Naive thymus-derived CD8-positive, alpha-beta T cell (primary cell): ENCODE measurements at regions not wholly inside any gene's neighbourhood (a gene's known extent, or its start where the extent isn't known, plus 50 kb on each side); places are given as distances from the start of the nearest gene placed in this dataset.
A peak's percentile ranks its signal among the peaks of the same experiment; 100 is the strongest.

ENCODE experiments used
- ATAC-seq, 2 donors: fragments of 150-1000 bp; cut with Tn5 transposase in 1 of 2; sonication (Bioruptor Pico), chemical (Tn5 transposase) in 1 of 2; 1 replicate in 1 of 2; 2 replicates in 1 of 2; pipeline ENCODE4 v1.10.0; 2021; ENCODE audit warnings: mild to moderate bottlenecking in 2 of 2, moderate library complexity in 2 of 2
- POLR2A ChIA-PET: fragments of 350-600 bp; sonication (Branson Sonifier 250); formaldehyde crosslinking; loops from one replicate; lab custom pipeline; 2021; ENCODE audit warnings: antibody characterized with exemption; lab: Charles Lee
- DNase-seq, 10 donors: peaks; one replicate each; pipeline versions ENCODE4 v3.0.0 to v3.0.0-alpha.2; 2020 to 2022
- H3K27ac Mint-ChIP-seq, 10 donors: one replicate each; pipeline ENCODE4 v1.8.0; 2020 to 2022; ENCODE audit warnings: mild to moderate bottlenecking in 10 of 10, mixed read lengths in 10 of 10, moderate library complexity in 4 of 10, inconsistent platforms in 1 of 10
- H3K27me3 Mint-ChIP-seq, 5 donors: one replicate each; pipeline ENCODE4 v1.8.0; 2021 to 2022; ENCODE audit warnings: mixed read lengths in 5 of 5
- H3K36me3 Mint-ChIP-seq, 3 donors: one replicate each; pipeline ENCODE4 v1.8.0; 2020 to 2022; ENCODE audit warnings: mixed read lengths in 3 of 3, mild to moderate bottlenecking in 2 of 3, inconsistent platforms in 1 of 3
- H3K4me1 Mint-ChIP-seq, 4 donors: one replicate each; pipeline ENCODE4 v1.8.0; 2021 to 2022; ENCODE audit warnings: mixed read lengths in 4 of 4
- H3K4me3 Mint-ChIP-seq, 10 donors: one replicate each; pipeline ENCODE4 v1.8.0; 2020 to 2022; ENCODE audit warnings: mild to moderate bottlenecking in 10 of 10, mixed read lengths in 10 of 10, moderate library complexity in 6 of 10, inconsistent platforms in 1 of 10
- H3K9me3 Mint-ChIP-seq, 9 donors: one replicate each; pipeline ENCODE4 v1.8.0; 2020 to 2022; ENCODE audit warnings: mixed read lengths in 9 of 9, mild to moderate bottlenecking in 3 of 9, inconsistent platforms in 1 of 9, moderate library complexity in 1 of 9

DNA sequence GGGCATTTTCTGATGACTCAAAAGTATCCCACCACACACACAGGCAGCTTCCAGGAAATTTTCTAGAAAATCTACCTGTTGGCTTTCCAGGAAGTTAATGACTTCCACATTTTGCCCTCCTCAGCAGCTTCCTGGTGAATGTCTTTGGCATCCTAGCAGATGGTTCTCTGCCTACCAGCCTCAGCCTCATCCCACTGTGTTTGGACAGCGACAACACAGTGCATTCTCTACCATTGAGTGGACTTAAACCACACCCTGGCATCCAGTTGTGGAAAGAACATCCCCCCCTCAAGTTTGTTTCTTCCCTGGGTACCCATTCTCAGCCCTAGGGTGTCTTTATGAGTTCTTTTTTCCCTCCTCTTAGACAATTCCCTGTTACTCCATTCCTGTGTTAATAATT is 50.8 kb upstream of the GADL1 start:
- peaks cover 0 to 10% (median 2%) of the 10 kb centered on the region in 9 donors for H3K9me3 Mint-ChIP-seq
- POLR2A ChIA-PET: no interaction called here
- ATAC-seq (no peak), DNase-seq (no peak)
- no peaks in the 10 kb centered on the region for H3K4me1 Mint-ChIP-seq
- H3K4me3 Mint-ChIP-seq: no peak overlapping the region
- H3K27me3 Mint-ChIP-seq: peaks cover 0 to 4% (median 0%) of the 10 kb centered on the region in 5 donors
- H3K27ac Mint-ChIP-seq: peak overlapping the region in 1 of 10 donors; percentile 54
- peaks cover 0 to 7% (median 6%) of the 10 kb centered on the region in 3 donors for H3K36me3 Mint-ChIP-seq

GRCh38 chr3:30948426-30948825 is 54.0 kb upstream of the GADL1 start:
- peaks cover 0 to 3% (median 0%) of the 10 kb centered on the region in 3 donors for H3K36me3 Mint-ChIP-seq

GRCh38 chr3:30951826-30952225 is 57.4 kb upstream of the GADL1 start:
- Mint-ChIP-seq H3K4me1 (no peaks in the 10 kb centered on the region), H3K27ac (no peak overlapping the region), H3K27me3 (peaks cover 0 to 6% (median 2%) of the 10 kb centered on the region in 5 donors), H3K4me3 (no peak overlapping the region), H3K9me3 (peaks cover 0 to 2% (median 0%) of the 10 kb centered on the region in 9 donors), H3K36me3 (no peaks in the 10 kb centered on the region)
- DNase-seq (no peak), ATAC-seq (no peak)
- POLR2A ChIA-PET: no interaction called here

More at GRCh38 chr3:30948426-30948825, 54.0 kb upstream of the GADL1 start:
- POLR2A ChIA-PET: no interaction called here
- Mint-ChIP-seq H3K27ac (no peak overlapping the region), H3K9me3 (peaks cover 0 to 2% (median 0%) of the 10 kb centered on the region in 9 donors), H3K4me1 (no peaks in the 10 kb centered on the region), H3K27me3 (peaks cover 0 to 4% (median 0%) of the 10 kb centered on the region in 5 donors), H3K4me3 (no peak overlapping the region)
- ATAC-seq (no peak), DNase-seq (no peak)

- H3K4me1 Mint-ChIP-seq: no peaks in the 10 kb centered on the region
- POLR2A ChIA-PET: no interaction called here
- no peak for ATAC-seq
- DNase-seq: no peak
- H3K27me3 Mint-ChIP-seq: peaks cover 0 to 4% (median 2%) of the 10 kb centered on the region in 5 donors
- peaks cover 0 to 5% (median 0%) of the 10 kb centered on the region in 9 donors for H3K9me3 Mint-ChIP-seq
- H3K27ac Mint-ChIP-seq: peak overlapping the region in 1 of 10 donors; percentile 20
- H3K4me3 Mint-ChIP-seq: no peak overlapping the region
- H3K36me3 Mint-ChIP-seq: peaks cover 0 to 5% (median 0%) of the 10 kb centered on the region in 3 donors
Observed at GRCh38 chr3:30952786-30953185, 58.3 kb upstream of the GADL1 start.

DNA sequence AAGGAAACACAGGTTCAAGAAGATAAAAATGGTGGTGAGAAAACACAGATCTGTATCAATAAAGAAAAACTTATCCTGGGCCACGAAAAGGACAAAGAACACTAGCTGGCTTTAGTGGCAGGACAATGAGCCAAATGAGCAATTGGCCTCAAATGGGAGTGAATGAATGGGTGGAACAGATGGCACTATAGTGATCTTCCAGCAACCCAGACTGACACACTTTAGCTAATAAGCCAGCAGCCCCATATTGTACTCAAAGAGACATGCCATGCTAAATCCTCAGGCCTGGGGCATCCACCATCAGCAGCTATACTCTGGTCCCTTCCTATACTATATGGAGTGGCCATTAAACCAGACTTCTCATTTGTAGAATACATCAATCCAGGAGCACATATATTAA is 60.0 kb upstream of the GADL1 start:
- Mint-ChIP-seq H3K9me3 (peaks cover 0 to 19% (median 7%) of the 10 kb centered on the region in 9 donors), H3K4me3 (no peak overlapping the region), H3K4me1 (no peaks in the 10 kb centered on the region), H3K27ac (no peak overlapping the region), H3K27me3 (peaks cover 0 to 4% (median 1%) of the 10 kb centered on the region in 5 donors), H3K36me3 (peaks cover 0 to 14% (median 3%) of the 10 kb centered on the region in 3 donors)
- POLR2A ChIA-PET: no interaction called here
- ATAC-seq: no peak
- no peak for DNase-seq

- POLR2A ChIA-PET: no interaction called here
- Mint-ChIP-seq H3K36me3 (peaks cover 0 to 14% (median 3%) of the 10 kb centered on the region in 3 donors), H3K27me3 (peaks cover 0 to 14% (median 4%) of the 10 kb centered on the region in 5 donors), H3K9me3 (peaks cover 0 to 21% (median 7%) of the 10 kb centered on the region in 9 donors), H3K27ac (no peak overlapping the region), H3K4me3 (no peak overlapping the region), H3K4me1 (no peaks in the 10 kb centered on the region)
- no peak for DNase-seq
- no peak for ATAC-seq
Observed at GRCh38 chr3:30962084-30962483, 67.6 kb upstream of the GADL1 start.

- no peak for DNase-seq
- peaks cover 0 to 12% (median 3%) of the 10 kb centered on the region in 3 donors for H3K36me3 Mint-ChIP-seq
- H3K9me3 Mint-ChIP-seq: peaks cover 0 to 19% (median 7%) of the 10 kb centered on the region in 9 donors
- H3K27ac Mint-ChIP-seq: no peak overlapping the region
- H3K4me1 Mint-ChIP-seq: no peaks in the 10 kb centered on the region
- H3K27me3 Mint-ChIP-seq: peaks cover 0 to 14% (median 4%) of the 10 kb centered on the region in 5 donors
- ATAC-seq: no peak
- no peak overlapping the region for H3K4me3 Mint-ChIP-seq
- POLR2A ChIA-PET: no interaction called here
Observed at GRCh38 chr3:30962493-30962892, 68.0 kb upstream of the GADL1 start.

DNA sequence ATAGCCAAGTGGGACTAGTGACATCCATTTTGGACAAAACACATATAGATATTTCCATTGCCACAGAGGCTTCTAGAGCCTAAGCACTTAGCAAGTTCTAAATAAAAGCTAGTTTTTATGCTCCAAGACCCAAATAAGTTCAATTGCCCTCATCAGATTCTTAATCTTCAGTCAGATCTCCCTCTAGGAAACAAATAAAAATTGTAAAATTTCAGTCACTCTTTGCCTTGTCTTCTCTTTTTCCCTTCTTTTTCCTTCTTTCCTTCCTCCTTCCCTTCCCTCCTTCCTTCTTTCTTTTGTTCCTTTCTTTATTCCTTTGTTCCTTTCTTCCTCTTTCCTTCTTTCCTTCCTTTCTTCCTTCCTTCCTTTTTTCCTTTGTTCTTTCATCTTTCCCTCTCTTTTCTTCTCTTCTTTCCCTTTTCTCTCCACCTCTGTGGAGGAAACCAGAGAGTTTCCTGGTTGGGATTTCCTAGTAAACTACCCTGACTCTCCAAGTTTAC is 68.8 kb upstream of the GADL1 start:
- Mint-ChIP-seq H3K36me3 (peaks cover 0 to 7% (median 2%) of the 10 kb centered on the region in 3 donors), H3K27ac (peak overlapping the region in 2 of 10 donors; percentile 30 to 49), H3K9me3 (peaks cover 0 to 14% (median 5%) of the 10 kb centered on the region in 9 donors), H3K4me3 (no peak overlapping the region), H3K4me1 (no peaks in the 10 kb centered on the region), H3K27me3 (peaks cover 0 to 14% (median 4%) of the 10 kb centered on the region in 5 donors)
- ATAC-seq: no peak
- POLR2A ChIA-PET: no interaction called here
- no peak for DNase-seq

- Mint-ChIP-seq H3K4me3 (no peak overlapping the region), H3K4me1 (no peaks in the 10 kb centered on the region), H3K27ac (no peak overlapping the region), H3K27me3 (peaks cover 0 to 14% (median 4%) of the 10 kb centered on the region in 5 donors), H3K9me3 (peaks cover 0 to under 1% (median 0%) of the 10 kb centered on the region in 9 donors), H3K36me3 (no peaks in the 10 kb centered on the region)
- DNase-seq (no peak), ATAC-seq (no peak)
- POLR2A ChIA-PET: no interaction called here
Observed at GRCh38 chr3:30964612-30965011, 70.2 kb upstream of the GADL1 start.

- ATAC-seq (no peak), DNase-seq (no peak)
- Mint-ChIP-seq H3K36me3 (no peaks in the 10 kb centered on the region), H3K9me3 (no peaks in the 10 kb centered on the region), H3K4me1 (no peaks in the 10 kb centered on the region), H3K27ac (no peak overlapping the region), H3K27me3 (peaks cover 0 to 14% (median 4%) of the 10 kb centered on the region in 5 donors), H3K4me3 (no peak overlapping the region)
- POLR2A ChIA-PET: no interaction called here
Observed at GRCh38 chr3:30966896-30967295, 72.4 kb upstream of the GADL1 start.

DNA sequence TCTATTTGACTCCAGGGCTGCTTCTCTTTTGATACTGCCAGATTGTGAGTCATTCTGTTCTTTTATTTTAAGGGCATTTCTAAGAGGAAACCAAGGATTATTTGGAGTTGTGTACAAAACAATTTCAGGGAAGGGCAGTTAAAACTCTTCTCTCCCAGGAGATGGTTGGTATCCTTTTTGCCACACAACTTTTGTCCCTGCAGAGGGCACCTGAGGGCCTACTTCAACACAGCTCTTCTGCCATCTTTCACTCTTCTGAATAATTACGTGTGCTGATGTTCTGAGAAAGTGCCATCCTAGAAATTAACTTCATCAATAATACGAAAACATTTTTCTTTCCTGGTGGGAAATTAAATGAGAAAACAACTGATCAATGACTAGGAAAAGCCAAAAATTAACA is 75.7 kb upstream of the GADL1 start:
- H3K27me3 Mint-ChIP-seq: peaks cover 0 to 8% (median 4%) of the 10 kb centered on the region in 5 donors
- H3K9me3 Mint-ChIP-seq: no peaks in the 10 kb centered on the region
- no peak overlapping the region for H3K27ac Mint-ChIP-seq
- no peaks in the 10 kb centered on the region for H3K36me3 Mint-ChIP-seq
- H3K4me1 Mint-ChIP-seq: no peaks in the 10 kb centered on the region
- ATAC-seq (no peak), DNase-seq (peak in 2 of 10 donors; percentile 15 to 20)
- POLR2A ChIA-PET: no interaction called here
- H3K4me3 Mint-ChIP-seq: no peak overlapping the region

GRCh38 chr3:30972449-30972848 is 78.0 kb upstream of the GADL1 start:
- no peak for DNase-seq
- ATAC-seq: no peak
- Mint-ChIP-seq H3K27me3 (no peaks in the 10 kb centered on the region), H3K27ac (no peak overlapping the region), H3K9me3 (no peaks in the 10 kb centered on the region), H3K4me1 (no peaks in the 10 kb centered on the region), H3K36me3 (no peaks in the 10 kb centered on the region), H3K4me3 (no peak overlapping the region)
- POLR2A ChIA-PET: no interaction called here

- Mint-ChIP-seq H3K4me1 (no peaks in the 10 kb centered on the region), H3K27me3 (no peaks in the 10 kb centered on the region), H3K36me3 (no peaks in the 10 kb centered on the region), H3K9me3 (no peaks in the 10 kb centered on the region), H3K27ac (no peak overlapping the region), H3K4me3 (no peak overlapping the region)
- ATAC-seq (no peak), DNase-seq (no peak)
- POLR2A ChIA-PET: no interaction called here
Observed at GRCh38 chr3:30974071-30974470, 79.6 kb upstream of the GADL1 start.

- ATAC-seq (no peak), DNase-seq (no peak)
- H3K4me3 Mint-ChIP-seq: no peak overlapping the region
- POLR2A ChIA-PET: no interaction called here
- H3K36me3 Mint-ChIP-seq: no peaks in the 10 kb centered on the region
- no peaks in the 10 kb centered on the region for H3K9me3 Mint-ChIP-seq
- H3K4me1 Mint-ChIP-seq: no peaks in the 10 kb centered on the region
- no peak overlapping the region for H3K27ac Mint-ChIP-seq
- peaks cover 0 to 2% (median 0%) of the 10 kb centered on the region in 5 donors for H3K27me3 Mint-ChIP-seq
Observed at GRCh38 chr3:30977592-30977991, 83.1 kb upstream of the GADL1 start.
